SK-N-MC (cell line): ENCODE measurements at regions not wholly inside any gene's neighbourhood (a gene's known extent, or its start where the extent isn't known, plus 50 kb on each side); places are given as distances from the start of the nearest gene placed in this dataset.

Source experiments
- EZH2 ChIP-seq: fragments of 200-600 bp; sonication (generic); IDR thresholded peaks from one replicate; pipeline ENCODE4 v1.6.1; 2017; ENCODE audit warnings: antibody characterized with exemption
- FOXP2 ChIP-seq: optimal IDR thresholded peaks from 2 replicates; pipeline ENCODE3; 2011; ENCODE audit warnings: mild to moderate bottlenecking, moderate library complexity; ENCODE audit not compliant: insufficient read depth; ENCODE audit errors: extremely low read length, control extremely low read depth
- POLR2AphosphoS5 ChIP-seq: IDR thresholded peaks from 2 replicates; pipeline ENCODE4 v1.6.1; 2012; ENCODE audit warnings: mild to moderate bottlenecking, low read depth, low read length, borderline replicate concordance

- TF ChIP-seq POLR2AphosphoS5 (no peak), EZH2 (no peak), FOXP2 (peak; percentile 69)
These were observed 203.6 kb downstream of the SPRY1 start for GRCh38 chr4:123599920-123600810.
